Neural cell (in vitro differentiated cells): ENCODE measurements at regions not wholly inside any gene's neighbourhood (a gene's known extent, or its start where the extent isn't known, plus 50 kb on each side); places are given as distances from the start of the nearest gene placed in this dataset.
"Not testable (repeated sequence)": the region's sequence is repeated elsewhere in the genome, so short reads cannot be mapped to it uniquely, and the experiment has no call there.

ENCODE experiments used
- H2AFZ ChIP-seq: fragments of 200-600, 300-800 bp; sonication (generic), shearing (Covaris generic); 2 replicates; pipeline ENCODE4 v1.6.0; 2014; ENCODE audit warnings: low read depth, mild to moderate bottlenecking, antibody characterized with exemption, low read length, moderate library complexity
- H3F3A ChIP-seq: fragments of 200-600 bp; shearing (Covaris generic); 2 replicates; pipeline ENCODE4 v1.6.1; 2016; ENCODE audit warnings: mild to moderate bottlenecking, moderate library complexity, mixed read lengths, antibody characterized with exemption, low read length; ENCODE audit not compliant: insufficient read depth, poor library complexity, severe bottlenecking
- H3K27ac ChIP-seq: fragments of 200-600, 300-800 bp; sonication (generic), shearing (Covaris generic); 2 replicates; pipeline ENCODE4 v1.5.1; 2014; ENCODE audit warnings: mild to moderate bottlenecking, low read length, moderate library complexity
- H3K27me3 ChIP-seq: fragments of 300-800, 200-600 bp; sonication (generic), shearing (Covaris generic); 2 replicates; pipeline ENCODE4 v1.6.0; 2014; ENCODE audit warnings: mild to moderate bottlenecking, low read depth, low read length, moderate library complexity; ENCODE audit not compliant: insufficient read depth
- H3K36me3 ChIP-seq: fragments of 300-800, 200-600 bp; sonication (generic), shearing (Covaris generic); 2 replicates; pipeline ENCODE4 v1.5.1; 2014; ENCODE audit warnings: mild to moderate bottlenecking, antibody characterized with exemption, low read length, moderate library complexity; ENCODE audit not compliant: insufficient read depth
- H3K4me2 ChIP-seq: fragments of 300-800, 200-600 bp; sonication (generic), shearing (Covaris generic); 2 replicates; pipeline ENCODE4 v1.6.0; 2014; ENCODE audit warnings: mild to moderate bottlenecking, low read length
- H3K4me3 ChIP-seq: fragments of 300-800, 200-600 bp; sonication (generic), shearing (Covaris generic); 2 replicates; pipeline ENCODE4 v1.5.1; 2014; ENCODE audit warnings: mild to moderate bottlenecking, low read length, moderate library complexity
- H3K79me2 ChIP-seq: fragments of 200-600 bp; shearing (Covaris generic); replicated peaks from 2 replicates; pipeline ENCODE4 v1.6.0; 2014; ENCODE audit warnings: mild to moderate bottlenecking, low read length, moderate library complexity; ENCODE audit not compliant: insufficient read depth
- H3K9ac ChIP-seq: fragments of 300-800, 200-600 bp; sonication (generic), shearing (Covaris generic); 2 replicates; pipeline ENCODE4 v1.6.1; 2016; ENCODE audit warnings: mild to moderate bottlenecking, low read length, mixed read lengths
- H3K9me2 ChIP-seq: fragments of 200-600 bp; shearing (Covaris generic); 2 replicates; pipeline ENCODE4 v1.6.1; 2016; ENCODE audit warnings: mild to moderate bottlenecking, low read length, mixed read lengths; ENCODE audit not compliant: insufficient read depth
- H3K9me3 ChIP-seq: fragments of 200-600, 300-800 bp; sonication (generic), shearing (Covaris generic); 2 replicates; pipeline ENCODE4 v1.6.1; 2016; ENCODE audit warnings: mild to moderate bottlenecking, mixed run types, low read length, moderate library complexity, mixed read lengths
- H4K20me1 ChIP-seq: fragments of 200-600 bp; shearing (Covaris generic); 2 replicates; pipeline ENCODE4 v1.6.1; 2016; ENCODE audit warnings: mild to moderate bottlenecking, mixed run types; ENCODE audit not compliant: insufficient read depth
- EP300 ChIP-seq: fragments of 450-650 bp; conservative IDR thresholded peaks from 2 replicates; pipeline ENCODE4 v1.6.1; 2014; ENCODE audit warnings: antibody characterized with exemption, mild to moderate bottlenecking, moderate library complexity; ENCODE audit not compliant: poor library complexity, severe bottlenecking
- EZH2 ChIP-seq: fragments of 200-600, 300-800 bp; shearing (Covaris generic), sonication (generic); IDR thresholded peaks from 2 replicates; pipeline ENCODE4 v1.6.1; 2014; ENCODE audit warnings: antibody characterized with exemption, low read length, borderline replicate concordance, mild to moderate bottlenecking; ENCODE audit not compliant: insufficient read depth, poor library complexity, severe bottlenecking
- MXI1 ChIP-seq: fragments of 450-650 bp; conservative IDR thresholded peaks from 2 replicates; pipeline ENCODE4 v1.6.1; 2014; ENCODE audit warnings: antibody characterized with exemption, mild to moderate bottlenecking; ENCODE audit not compliant: poor library complexity, severe bottlenecking
- POLR2AphosphoS5 ChIP-seq: IDR thresholded peaks from 2 replicates; pipeline ENCODE4 v1.6.1; 2012
- RAD21 ChIP-seq: fragments of 450-650 bp; conservative IDR thresholded peaks from 2 replicates; pipeline ENCODE4 v1.6.1; 2014; ENCODE audit warnings: antibody characterized with exemption, mild to moderate bottlenecking, moderate library complexity
- SMC3 ChIP-seq: fragments of 450-650 bp; conservative IDR thresholded peaks from 2 replicates; pipeline ENCODE4 v1.6.1; 2014; ENCODE audit warnings: antibody characterized with exemption, mild to moderate bottlenecking, moderate library complexity; ENCODE audit not compliant: poor library complexity
- TAF1 ChIP-seq: IDR thresholded peaks from 2 replicates; pipeline ENCODE4 v1.6.1; 2012; ENCODE audit warnings: low read depth
- TF ChIP-seq, protein P1 (sequence below): IDR thresholded peaks from 2 replicates; pipeline ENCODE4 v1.6.1; 2012; ENCODE audit warnings: borderline replicate concordance
- TF ChIP-seq, protein P2 (sequence below): fragments of 450-650 bp; IDR thresholded peaks from 2 replicates; pipeline ENCODE4 v1.5.1; 2014; ENCODE audit warnings: antibody characterized with exemption, mild to moderate bottlenecking, moderate library complexity; ENCODE audit not compliant: poor library complexity, severe bottlenecking

DNA sequence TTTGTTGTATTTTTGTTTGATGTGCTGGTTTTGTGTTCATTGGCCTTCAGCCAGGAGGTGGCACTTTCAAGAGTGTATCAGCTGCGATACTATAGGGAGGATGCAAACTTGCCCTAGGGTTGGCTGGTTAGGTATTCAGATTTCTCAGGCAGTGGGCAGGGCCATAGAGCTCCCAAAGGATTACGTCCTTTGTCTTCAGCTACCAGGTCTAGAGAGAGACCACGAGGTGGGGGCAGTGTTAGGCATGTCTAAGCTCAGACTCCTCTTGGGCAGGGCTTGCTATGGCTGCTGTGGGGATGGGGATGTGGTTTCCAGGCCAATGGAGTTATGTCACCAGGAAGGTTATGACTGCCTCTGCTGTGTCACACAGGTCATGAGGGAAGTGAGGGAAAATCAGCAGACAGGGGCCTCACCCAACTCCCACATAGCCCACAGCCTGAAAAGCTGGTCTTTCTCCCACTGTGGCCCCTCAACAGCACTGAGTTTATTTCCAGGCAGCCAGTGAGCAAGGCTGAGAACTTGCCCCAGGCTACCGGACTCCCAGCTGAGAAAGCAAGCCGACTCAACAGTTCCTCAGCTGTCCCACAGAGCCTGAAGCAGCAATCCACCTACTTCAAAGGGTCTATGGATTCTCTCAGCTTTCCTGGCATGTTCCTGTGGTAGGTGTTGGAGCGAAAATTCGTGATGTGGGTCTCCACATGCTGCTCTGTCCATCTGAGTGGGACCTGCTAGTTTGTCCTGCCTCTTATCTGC, 227.4 kb upstream of the COBL start:
- Histone ChIP-seq H3K4me3 (no peak overlapping the region), H3K9me3 (no peaks in the 10 kb centered on the region), H3K4me2 (no peak overlapping the region), H3K27ac (no peak overlapping the region), H4K20me1 (no peaks in the 10 kb centered on the region), H3K27me3 (no peaks in the 10 kb centered on the region), H2AFZ (no peak overlapping the region), H3F3A (no peaks in the 10 kb centered on the region), H3K79me2 (no peaks in the 10 kb centered on the region), H3K9ac (no peak overlapping the region), H3K36me3 (no peaks in the 10 kb centered on the region), H3K9me2 (no peaks in the 10 kb centered on the region)
- TF ChIP-seq EZH2 (no peak), POLR2AphosphoS5 (no peak), RAD21 (no peak), SMC3 (no peak)

DNA sequence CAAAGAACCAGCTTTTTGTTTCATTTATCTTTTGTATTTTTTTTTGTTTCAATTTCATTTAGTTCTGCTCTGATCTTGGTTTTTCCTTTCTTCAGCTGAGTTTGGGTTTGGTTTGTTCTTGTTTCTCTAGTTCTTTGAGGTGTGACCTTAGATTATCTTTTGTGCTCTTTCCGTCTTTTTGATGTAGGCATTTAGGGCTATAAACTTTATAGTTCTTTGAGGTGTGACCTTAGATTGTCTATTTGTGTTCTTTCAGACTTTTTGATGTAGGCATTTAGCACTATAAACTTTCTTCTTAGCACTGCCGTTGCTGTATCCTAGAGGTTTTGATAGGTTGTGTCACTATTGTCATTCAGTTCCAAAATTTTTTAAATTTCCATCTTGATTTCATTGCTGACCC, 224.3 kb upstream of the COBL start:
- not testable (repeated sequence) for H3K9me2 ChIP-seq, H3K79me2 ChIP-seq, H3K9me3 ChIP-seq, H2AFZ ChIP-seq, H3K9ac ChIP-seq, H3K27me3 ChIP-seq, H3K27ac ChIP-seq, H3K36me3 ChIP-seq, H3K4me3 ChIP-seq, H4K20me1 ChIP-seq, H3F3A ChIP-seq, H3K4me2 ChIP-seq

DNA sequence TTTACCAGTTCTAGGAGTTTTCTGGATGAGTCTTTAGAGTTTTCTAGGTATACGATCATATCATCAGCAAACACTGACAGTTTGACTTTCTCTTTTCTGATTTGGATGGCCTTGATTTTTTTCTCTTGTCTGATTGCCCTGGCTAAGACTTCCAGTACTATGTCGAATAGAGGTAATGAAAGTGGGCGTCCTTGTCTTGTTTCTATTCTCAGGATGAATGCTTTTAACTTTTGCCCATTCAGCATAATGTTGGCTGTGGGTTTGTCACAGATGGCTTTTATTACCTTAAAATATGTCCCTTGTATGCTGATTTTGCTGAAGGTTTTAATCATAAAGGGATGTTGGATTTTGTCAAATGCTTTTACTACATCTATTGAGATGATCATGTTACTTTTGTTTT, 223.2 kb upstream of the COBL start:
- H3K36me3 ChIP-seq: no peaks in the 10 kb centered on the region
- no peak overlapping the region for H3K27ac ChIP-seq
- H3K9me2 ChIP-seq: no peaks in the 10 kb centered on the region
- TF ChIP-seq, protein P1, sequence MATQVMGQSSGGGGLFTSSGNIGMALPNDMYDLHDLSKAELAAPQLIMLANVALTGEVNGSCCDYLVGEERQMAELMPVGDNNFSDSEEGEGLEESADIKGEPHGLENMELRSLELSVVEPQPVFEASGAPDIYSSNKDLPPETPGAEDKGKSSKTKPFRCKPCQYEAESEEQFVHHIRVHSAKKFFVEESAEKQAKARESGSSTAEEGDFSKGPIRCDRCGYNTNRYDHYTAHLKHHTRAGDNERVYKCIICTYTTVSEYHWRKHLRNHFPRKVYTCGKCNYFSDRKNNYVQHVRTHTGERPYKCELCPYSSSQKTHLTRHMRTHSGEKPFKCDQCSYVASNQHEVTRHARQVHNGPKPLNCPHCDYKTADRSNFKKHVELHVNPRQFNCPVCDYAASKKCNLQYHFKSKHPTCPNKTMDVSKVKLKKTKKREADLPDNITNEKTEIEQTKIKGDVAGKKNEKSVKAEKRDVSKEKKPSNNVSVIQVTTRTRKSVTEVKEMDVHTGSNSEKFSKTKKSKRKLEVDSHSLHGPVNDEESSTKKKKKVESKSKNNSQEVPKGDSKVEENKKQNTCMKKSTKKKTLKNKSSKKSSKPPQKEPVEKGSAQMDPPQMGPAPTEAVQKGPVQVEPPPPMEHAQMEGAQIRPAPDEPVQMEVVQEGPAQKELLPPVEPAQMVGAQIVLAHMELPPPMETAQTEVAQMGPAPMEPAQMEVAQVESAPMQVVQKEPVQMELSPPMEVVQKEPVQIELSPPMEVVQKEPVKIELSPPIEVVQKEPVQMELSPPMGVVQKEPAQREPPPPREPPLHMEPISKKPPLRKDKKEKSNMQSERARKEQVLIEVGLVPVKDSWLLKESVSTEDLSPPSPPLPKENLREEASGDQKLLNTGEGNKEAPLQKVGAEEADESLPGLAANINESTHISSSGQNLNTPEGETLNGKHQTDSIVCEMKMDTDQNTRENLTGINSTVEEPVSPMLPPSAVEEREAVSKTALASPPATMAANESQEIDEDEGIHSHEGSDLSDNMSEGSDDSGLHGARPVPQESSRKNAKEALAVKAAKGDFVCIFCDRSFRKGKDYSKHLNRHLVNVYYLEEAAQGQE: no peak
- no peak overlapping the region for H3K4me3 ChIP-seq
- no peaks in the 10 kb centered on the region for H3K9me3 ChIP-seq
- no peak overlapping the region for H2AFZ ChIP-seq
- H3K4me2 ChIP-seq: no peak overlapping the region
- H3F3A ChIP-seq: no peaks in the 10 kb centered on the region
- no peaks in the 10 kb centered on the region for H3K79me2 ChIP-seq
- H4K20me1 ChIP-seq: no peaks in the 10 kb centered on the region
- H3K27me3 ChIP-seq: no peaks in the 10 kb centered on the region
- H3K9ac ChIP-seq: no peak overlapping the region

DNA sequence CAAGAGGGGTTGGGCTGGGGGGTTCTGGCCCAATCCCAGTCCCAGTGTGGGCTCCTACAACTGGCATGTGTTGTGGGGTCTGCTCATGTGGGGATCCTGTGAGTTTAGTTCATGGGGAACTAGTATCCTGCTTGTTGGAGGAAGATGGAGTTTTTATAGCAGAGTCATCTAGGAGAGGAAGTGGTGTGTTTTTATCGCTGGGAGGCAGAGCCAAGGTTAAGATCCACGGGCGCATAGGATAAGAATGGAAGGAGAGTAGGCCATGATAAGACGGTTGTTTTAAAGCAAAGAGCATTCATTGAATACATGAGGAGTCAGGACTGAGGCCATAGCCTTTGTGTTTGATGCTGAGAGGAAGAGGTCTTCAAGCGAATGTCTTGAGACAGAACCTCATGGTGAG, 211.6 kb upstream of the COBL start:
- TF ChIP-seq, protein P2, sequence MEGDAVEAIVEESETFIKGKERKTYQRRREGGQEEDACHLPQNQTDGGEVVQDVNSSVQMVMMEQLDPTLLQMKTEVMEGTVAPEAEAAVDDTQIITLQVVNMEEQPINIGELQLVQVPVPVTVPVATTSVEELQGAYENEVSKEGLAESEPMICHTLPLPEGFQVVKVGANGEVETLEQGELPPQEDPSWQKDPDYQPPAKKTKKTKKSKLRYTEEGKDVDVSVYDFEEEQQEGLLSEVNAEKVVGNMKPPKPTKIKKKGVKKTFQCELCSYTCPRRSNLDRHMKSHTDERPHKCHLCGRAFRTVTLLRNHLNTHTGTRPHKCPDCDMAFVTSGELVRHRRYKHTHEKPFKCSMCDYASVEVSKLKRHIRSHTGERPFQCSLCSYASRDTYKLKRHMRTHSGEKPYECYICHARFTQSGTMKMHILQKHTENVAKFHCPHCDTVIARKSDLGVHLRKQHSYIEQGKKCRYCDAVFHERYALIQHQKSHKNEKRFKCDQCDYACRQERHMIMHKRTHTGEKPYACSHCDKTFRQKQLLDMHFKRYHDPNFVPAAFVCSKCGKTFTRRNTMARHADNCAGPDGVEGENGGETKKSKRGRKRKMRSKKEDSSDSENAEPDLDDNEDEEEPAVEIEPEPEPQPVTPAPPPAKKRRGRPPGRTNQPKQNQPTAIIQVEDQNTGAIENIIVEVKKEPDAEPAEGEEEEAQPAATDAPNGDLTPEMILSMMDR: no peak
- TF ChIP-seq TAF1 (no peak), RAD21 (no peak), EZH2 (no peak), EP300 (no peak), POLR2AphosphoS5 (no peak), MXI1 (no peak), SMC3 (no peak)
- TF ChIP-seq, protein P1: no peak

More for the DNA sequence above, 211.6 kb upstream of the COBL start:
- H3F3A ChIP-seq: no peaks in the 10 kb centered on the region
- H3K27me3 ChIP-seq: no peaks in the 10 kb centered on the region
- H4K20me1 ChIP-seq: no peaks in the 10 kb centered on the region
- no peaks in the 10 kb centered on the region for H3K79me2 ChIP-seq
- H3K9ac ChIP-seq: no peak overlapping the region
- H3K9me2 ChIP-seq: no peaks in the 10 kb centered on the region
- H3K9me3 ChIP-seq: no peaks in the 10 kb centered on the region
- no peak overlapping the region for H3K27ac ChIP-seq
- no peaks in the 10 kb centered on the region for H3K36me3 ChIP-seq
- H3K4me2 ChIP-seq: no peak overlapping the region
- H2AFZ ChIP-seq: no peak overlapping the region
- no peak overlapping the region for H3K4me3 ChIP-seq
